Superior temporal gyrus (tissue), 1 donor: ENCODE measurements at regions not wholly inside any gene's neighbourhood (a gene's known extent, or its start where the extent isn't known, plus 50 kb on each side); places are given as distances from the start of the nearest gene placed in this dataset.

Experiments used
- DNase-seq: peaks from one replicate; pipeline ENCODE4 v3.0.0-alpha.2; 2016; ENCODE audit errors: extremely low spot score

- no peak for DNase-seq
These were observed 89.4 kb downstream of the FOXB1 start for GRCh38 chr15:60093273-60094067.

- DNase-seq = no peak
These were observed 91.6 kb downstream of the FOXB1 start for GRCh38 chr15:60095711-60096110.

DNA sequence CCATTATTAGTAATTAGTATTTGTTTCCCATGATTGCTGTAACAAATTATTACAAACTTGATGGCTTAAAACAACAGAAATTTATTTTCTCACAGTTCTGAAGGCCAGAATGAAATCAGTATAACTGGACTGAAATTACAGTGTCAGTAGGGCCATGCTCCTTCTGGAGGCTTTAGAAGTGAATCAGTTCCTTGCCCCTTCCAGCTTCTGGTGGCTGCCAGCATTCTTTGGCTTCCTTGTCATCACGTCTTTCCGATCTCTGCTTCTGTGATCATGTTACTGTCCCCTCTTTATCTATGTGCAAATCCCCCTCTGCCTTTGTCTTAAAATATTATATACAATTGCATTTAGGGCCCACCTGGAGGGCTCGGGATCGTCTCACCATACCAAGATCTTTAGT, 92.0 kb downstream of the FOXB1 start:
- DNase-seq = no peak

DNA sequence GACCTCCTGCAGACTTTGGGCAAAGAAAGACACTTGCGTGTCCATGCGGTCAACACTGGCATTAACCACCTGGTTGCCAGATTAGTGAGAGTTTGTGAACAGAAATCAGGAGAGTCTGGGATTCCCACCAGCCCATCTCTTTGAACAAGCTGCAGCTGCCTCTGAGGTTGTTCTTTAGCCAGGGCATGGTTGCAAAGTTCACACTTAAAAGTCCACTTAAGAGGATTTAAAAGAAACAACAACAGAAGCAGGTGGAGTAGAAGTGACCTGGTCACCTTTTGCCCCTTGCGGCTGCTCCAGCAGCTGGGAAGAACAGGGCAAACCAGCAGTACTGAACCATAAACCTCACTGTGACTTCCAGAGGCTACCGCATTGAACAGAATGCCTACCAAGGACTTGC, 97.3 kb downstream of the FOXB1 start:
- DNase-seq = no peak

DNA sequence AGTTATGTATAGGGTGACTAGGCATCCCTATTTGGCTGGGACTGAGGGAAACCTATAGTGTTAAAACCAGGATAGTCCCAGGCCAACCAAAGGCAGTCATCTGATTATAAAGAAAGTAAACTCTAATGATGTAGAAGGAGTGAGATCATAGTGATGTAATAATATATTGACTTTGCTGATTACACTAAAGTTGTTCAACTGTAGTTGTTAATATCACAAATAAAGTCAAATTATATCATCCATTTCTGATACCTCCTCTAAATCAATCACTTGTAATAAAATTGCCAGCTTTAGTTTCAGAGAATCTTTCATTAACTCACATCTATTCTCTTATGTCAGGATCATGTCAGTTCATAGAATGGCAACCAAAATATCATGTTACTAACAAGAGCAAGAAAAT, 98.6 kb downstream of the FOXB1 start:
- DNase-seq = no peak

- no peak for DNase-seq
These were observed 106.8 kb downstream of the FOXB1 start for GRCh38 chr15:60110909-60111308.

GRCh38 chr15:60115579-60116380, 111.7 kb downstream of the FOXB1 start:
- DNase-seq = no peak

DNA sequence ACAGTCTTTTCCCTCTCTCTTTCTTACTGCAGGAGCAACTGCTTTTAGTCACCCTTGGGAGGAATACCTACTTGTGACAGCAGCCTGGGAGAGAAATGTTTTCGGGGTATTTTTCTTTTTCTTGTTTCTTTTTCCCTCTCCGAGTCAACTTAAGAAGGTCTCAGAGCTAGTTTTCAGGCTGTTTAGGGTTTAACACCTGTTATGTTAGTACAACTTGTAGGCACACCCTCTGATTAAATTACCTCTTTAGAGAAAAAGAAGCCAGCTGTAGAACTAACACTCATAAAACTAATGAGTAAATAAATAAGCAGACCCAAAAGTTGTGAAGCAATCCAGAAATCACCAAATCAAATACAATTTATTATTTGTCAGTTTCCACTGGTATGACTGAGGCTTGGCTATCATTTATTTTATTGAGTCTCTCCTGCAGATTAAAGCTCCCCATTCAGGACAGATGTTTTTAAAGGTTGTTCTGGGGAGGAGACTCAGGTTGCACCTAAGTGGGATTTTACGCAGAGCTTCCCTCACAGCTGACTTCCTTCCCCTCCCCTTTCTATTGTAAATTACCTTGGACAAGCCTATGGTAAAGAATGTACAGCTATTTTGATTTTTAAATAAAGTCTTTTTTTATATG, 112.5 kb downstream of the FOXB1 start:
- no peak for DNase-seq

- no peak for DNase-seq
These were observed 114.0 kb downstream of the FOXB1 start for GRCh38 chr15:60118146-60118545.

GRCh38 chr15:60118626-60119025, 114.5 kb downstream of the FOXB1 start:
- no peak for DNase-seq

DNA sequence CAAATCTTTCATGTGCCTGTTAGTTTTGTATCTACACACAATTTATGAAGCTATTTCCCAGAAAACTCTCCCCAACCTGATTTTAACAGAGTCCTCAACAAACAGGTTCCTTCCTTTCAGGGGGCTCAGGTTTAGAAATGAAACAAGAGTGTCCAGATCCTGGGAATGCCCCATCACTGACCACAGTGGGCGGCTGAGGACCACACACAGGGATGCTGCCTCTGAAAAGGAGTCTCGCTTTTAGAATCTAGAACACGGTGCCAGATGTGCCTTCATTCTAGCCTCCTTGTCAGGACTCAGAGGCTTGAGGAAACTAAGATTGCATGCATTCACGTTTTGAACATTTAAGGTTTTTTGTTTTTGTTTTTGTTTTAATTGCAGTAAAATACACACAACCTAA, 115.0 kb downstream of the FOXB1 start:
- no peak for DNase-seq

DNA sequence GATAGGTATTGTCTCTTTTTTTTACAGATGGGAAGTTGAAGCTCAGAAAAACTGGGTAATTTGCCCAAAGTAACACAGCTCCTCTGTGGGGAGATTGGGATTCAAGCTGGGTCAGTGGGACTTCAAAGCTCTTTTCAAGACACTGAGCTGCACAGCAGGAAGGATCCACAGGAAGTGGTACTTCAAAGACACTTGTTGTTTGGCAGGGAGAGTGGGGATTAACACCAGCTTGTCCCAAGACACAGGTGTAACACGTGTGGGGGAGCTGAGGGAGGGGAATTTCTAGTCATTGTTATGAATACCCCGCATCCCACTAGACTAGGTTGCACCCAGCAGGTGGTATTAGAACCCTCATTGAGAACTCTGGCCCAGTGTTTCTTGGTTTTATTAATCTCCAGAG, 116.0 kb downstream of the FOXB1 start:
- DNase-seq = no peak

DNA sequence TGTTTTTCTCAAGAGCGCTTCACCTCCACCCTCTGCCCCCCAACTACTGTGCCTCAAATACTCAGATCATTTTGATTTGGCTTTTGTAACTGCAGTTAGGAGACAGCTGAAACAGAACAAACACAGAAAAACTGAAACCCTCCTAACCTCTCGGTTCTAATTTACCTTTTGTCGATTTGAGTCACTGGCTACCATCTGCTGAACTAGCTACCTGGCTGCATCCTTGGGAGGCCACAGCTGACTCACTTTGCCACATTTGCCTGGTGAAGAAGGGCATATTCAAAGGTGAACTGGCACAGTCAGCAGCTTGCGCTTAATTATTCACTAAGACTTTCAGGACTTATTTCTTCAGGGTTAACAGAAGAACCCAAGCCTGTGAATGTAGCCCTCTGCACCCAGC, 117.7 kb downstream of the FOXB1 start:
- no peak for DNase-seq

- DNase-seq = no peak
These were observed 118.6 kb downstream of the FOXB1 start for GRCh38 chr15:60122691-60123090.

DNA sequence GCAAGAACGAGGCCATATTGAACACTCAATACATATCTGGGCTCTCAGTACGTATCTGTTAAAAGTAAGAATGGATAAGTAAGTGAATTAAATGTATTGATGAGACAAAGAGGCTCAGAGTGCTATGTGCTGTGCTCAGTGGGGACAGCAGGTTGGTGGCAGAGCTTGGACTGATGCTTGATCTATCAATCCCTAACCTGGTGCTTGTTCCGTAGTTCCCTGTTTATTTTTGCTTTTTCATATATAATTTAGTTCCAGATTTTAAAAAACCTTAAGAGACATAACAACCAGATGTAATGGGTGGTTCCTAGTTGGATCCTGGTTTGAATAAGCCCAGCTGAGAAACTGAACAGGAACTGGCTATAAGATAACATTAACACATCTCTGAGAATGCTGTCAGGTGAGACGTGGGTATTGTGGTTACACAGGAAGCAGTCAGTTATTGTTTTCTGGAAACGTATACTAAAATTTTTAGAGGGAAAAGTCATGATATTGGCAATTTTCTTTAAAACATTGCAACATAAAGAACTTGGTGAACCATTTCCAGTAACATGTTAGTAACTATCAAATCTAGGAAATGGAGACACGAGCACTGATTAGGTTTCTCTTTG, 120.5 kb downstream of the FOXB1 start:
- no peak for DNase-seq

DNA sequence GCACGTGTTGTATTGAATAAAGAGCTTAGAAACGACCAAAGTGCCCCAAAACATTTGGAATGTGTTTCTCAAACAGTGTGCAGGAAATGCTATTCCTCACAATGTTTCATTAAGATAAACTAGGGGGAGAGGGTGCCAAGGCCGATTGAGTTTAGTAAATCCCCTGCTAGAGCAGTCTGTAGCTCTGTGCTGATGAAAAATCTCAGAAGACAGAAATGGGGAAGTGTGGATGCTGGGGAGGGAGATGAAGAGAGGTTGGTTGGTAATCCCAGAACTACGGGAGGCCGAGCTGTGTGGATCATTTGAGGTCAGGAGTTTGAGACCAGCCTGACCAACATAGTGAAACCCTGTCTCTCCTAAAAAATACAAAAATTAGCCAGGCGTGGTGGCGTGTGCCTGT, 121.2 kb downstream of the FOXB1 start:
- no peak for DNase-seq

- DNase-seq = no peak
These were observed 122.1 kb downstream of the FOXB1 start for GRCh38 chr15:60126200-60126599.

GRCh38 chr15:60126661-60127060, 122.5 kb downstream of the FOXB1 start:
- DNase-seq = no peak

GRCh38 chr15:60128000-60128376, 123.9 kb downstream of the FOXB1 start:
- peak; percentile 64 for DNase-seq

GRCh38 chr15:60128710-60129109, 124.6 kb downstream of the FOXB1 start:
- DNase-seq = no peak

DNA sequence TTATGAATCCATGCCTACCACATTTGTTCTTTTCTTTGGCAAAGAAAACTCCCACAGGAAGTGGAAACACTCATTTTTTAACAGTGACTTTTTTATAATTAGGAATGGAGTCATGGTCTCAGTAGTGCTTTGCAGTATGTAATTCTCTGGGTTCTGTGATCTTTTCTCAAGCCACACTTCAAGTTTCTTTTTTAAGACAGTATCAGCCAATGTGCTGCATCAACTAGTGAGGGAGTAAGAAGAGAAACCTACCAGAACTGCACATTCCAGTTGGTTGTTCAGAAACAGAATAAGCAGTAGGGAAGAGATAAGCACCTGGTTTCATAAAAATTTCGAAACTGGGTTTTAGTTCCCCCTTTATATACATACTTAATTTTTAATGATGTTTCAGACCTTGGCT, 126.3 kb downstream of the FOXB1 start:
- no peak for DNase-seq

- no peak for DNase-seq
These were observed 126.7 kb downstream of the FOXB1 start for GRCh38 chr15:60130821-60131220.
